ENCODE measurements at regions not wholly inside any gene's neighbourhood (a gene's known extent, or its start where the extent isn't known, plus 50 kb on each side); places are given as distances from the start of the nearest gene placed in this dataset.

GRCh38 chr18:27848336-27848735 lies 328.6 kb downstream of the CDH2 start:
- no peaks in the 10 kb centered on the region for H3K4me1 ChIP-seq
- TF ChIP-seq POLR2A (IDR thresholded peaks at IDR 0.05) (no peak), CTCF (IDR thresholded peaks at IDR 0.05) (no peak)
- no peaks in the 10 kb centered on the region for H3K36me3 ChIP-seq
- H3K27me3 ChIP-seq = no peaks in the 10 kb centered on the region
- DNase-seq = no peak
- H3K9me3 ChIP-seq = no peaks in the 10 kb centered on the region
- H3K4me3 ChIP-seq = no peak overlapping the region
- intact Hi-C loops (cut with DNase I; ENCODE audit: low total_unique reads) = no loop called here
- no peak overlapping the region for H3K27ac ChIP-seq

GRCh38 chr18:27847412-27847811 lies 329.5 kb downstream of the CDH2 start:
- Histone ChIP-seq H3K36me3 (no peaks in the 10 kb centered on the region), H3K4me3 (no peak overlapping the region), H3K9me3 (no peaks in the 10 kb centered on the region), H3K27ac (no peak overlapping the region), H3K27me3 (no peaks in the 10 kb centered on the region), H3K4me1 (no peaks in the 10 kb centered on the region)
- intact Hi-C loops (cut with DNase I; ENCODE audit: low total_unique reads) = no loop called here
- no peak for DNase-seq
- TF ChIP-seq POLR2A (IDR thresholded peaks at IDR 0.05) (no peak), CTCF (IDR thresholded peaks at IDR 0.05) (no peak)

GRCh38 chr18:27845897-27846296 lies 331.0 kb downstream of the CDH2 start:
- H3K9me3 ChIP-seq = no peaks in the 10 kb centered on the region
- no peak overlapping the region for H3K27ac ChIP-seq
- no peaks in the 10 kb centered on the region for H3K36me3 ChIP-seq
- H3K4me1 ChIP-seq = no peaks in the 10 kb centered on the region
- intact Hi-C loops (cut with DNase I; ENCODE audit: low total_unique reads) = no loop called here
- no peaks in the 10 kb centered on the region for H3K27me3 ChIP-seq
- no peak for DNase-seq
- H3K4me3 ChIP-seq = no peak overlapping the region
- TF ChIP-seq CTCF (IDR thresholded peaks at IDR 0.05) (no peak), POLR2A (IDR thresholded peaks at IDR 0.05) (no peak)

- Histone ChIP-seq H3K4me1 (no peaks in the 10 kb centered on the region), H3K9me3 (no peaks in the 10 kb centered on the region), H3K36me3 (no peaks in the 10 kb centered on the region), H3K27me3 (no peaks in the 10 kb centered on the region), H3K27ac (no peak overlapping the region), H3K4me3 (no peak overlapping the region)
- TF ChIP-seq POLR2A (IDR thresholded peaks at IDR 0.05) (no peak), CTCF (IDR thresholded peaks at IDR 0.05) (no peak)
- intact Hi-C loops (cut with DNase I; ENCODE audit: low total_unique reads) = no loop called here
- no peak for DNase-seq
These were observed 332.9 kb downstream of the CDH2 start for GRCh38 chr18:27843783-27844777.

- TF ChIP-seq CTCF (IDR thresholded peaks at IDR 0.05) (no peak), POLR2A (IDR thresholded peaks at IDR 0.05) (no peak)
- Histone ChIP-seq H3K27ac (no peak overlapping the region), H3K27me3 (no peaks in the 10 kb centered on the region), H3K4me3 (no peak overlapping the region), H3K36me3 (no peaks in the 10 kb centered on the region), H3K9me3 (no peaks in the 10 kb centered on the region), H3K4me1 (no peaks in the 10 kb centered on the region)
- DNase-seq = no peak
- intact Hi-C loops (cut with DNase I; ENCODE audit: low total_unique reads) = no loop called here
These were observed 337.8 kb downstream of the CDH2 start for GRCh38 chr18:27839141-27839540.

All from uterus (tissue), 3 donors.